SK-N-MC (cell line): ENCODE measurements at regions not wholly inside any gene's neighbourhood (a gene's known extent, or its start where the extent isn't known, plus 50 kb on each side); places are given as distances from the start of the nearest gene placed in this dataset.

ENCODE experiments used
- EZH2 ChIP-seq: fragments of 200-600 bp; sonication (generic); IDR thresholded peaks from one replicate; pipeline ENCODE4 v1.6.1; 2017; ENCODE audit warnings: antibody characterized with exemption
- FOXP2 ChIP-seq: optimal IDR thresholded peaks from 2 replicates; pipeline ENCODE3; 2011; ENCODE audit warnings: mild to moderate bottlenecking, moderate library complexity; ENCODE audit not compliant: insufficient read depth; ENCODE audit errors: extremely low read length, control extremely low read depth
- POLR2AphosphoS5 ChIP-seq: IDR thresholded peaks from 2 replicates; pipeline ENCODE4 v1.6.1; 2012; ENCODE audit warnings: mild to moderate bottlenecking, low read depth, low read length, borderline replicate concordance

GRCh38 chr1:30047576-30047975 lies 675.8 kb downstream of the MATN1 start:
- TF ChIP-seq EZH2 = no peak
- TF ChIP-seq POLR2AphosphoS5 = no peak
- no peak for TF ChIP-seq FOXP2
